ENCODE measurements at regions not wholly inside any gene's neighbourhood (a gene's known extent, or its start where the extent isn't known, plus 50 kb on each side); places are given as distances from the start of the nearest gene placed in this dataset.

DNA sequence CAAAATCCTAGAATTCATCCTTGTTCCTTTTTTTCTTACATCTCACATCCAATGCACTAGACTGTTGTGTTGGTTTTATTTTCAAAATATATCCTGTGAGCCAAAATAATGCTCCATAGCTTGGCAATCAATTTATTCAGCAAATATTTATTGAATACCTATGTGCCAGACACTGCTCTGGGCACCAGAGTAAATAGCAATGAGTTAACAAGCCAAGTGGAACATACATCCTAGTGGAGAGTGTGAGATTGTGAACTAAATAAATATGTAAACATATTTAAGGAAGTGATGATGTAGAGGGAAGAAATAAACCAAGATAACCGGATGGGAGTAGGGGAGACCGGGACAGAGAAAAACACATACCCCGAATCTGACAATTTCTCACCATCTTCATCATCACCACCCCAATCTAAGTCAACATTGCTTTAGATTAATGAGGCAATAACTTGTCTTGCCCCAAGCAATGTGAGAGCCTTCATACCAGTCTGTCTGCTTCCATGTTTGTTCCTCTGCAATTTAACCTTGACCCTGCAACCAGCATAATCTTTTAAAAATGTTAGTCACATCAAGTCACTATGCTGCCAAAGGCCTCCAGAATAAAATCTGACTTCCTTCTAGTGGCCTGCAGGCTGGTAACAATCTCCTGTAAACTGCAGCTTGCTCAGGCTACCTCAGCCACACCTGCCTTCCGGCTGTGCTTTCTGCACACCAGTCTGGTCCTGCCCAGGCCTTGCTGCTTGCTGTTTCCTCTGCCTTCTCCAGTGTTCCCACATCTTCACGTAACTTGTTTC lies 199.2 kb downstream of the DLEU7 start:
- Histone ChIP-seq H3K9me3 (ENCODE audit: low read depth, low read length, poor library complexity, severe bottlenecking) (no peaks in the 10 kb centered on the region), H3K4me1 (ENCODE audit: insufficient read depth, low read length, poor library complexity, severe bottlenecking) (no peaks in the 10 kb centered on the region), H3K27ac (ENCODE audit: low read depth, low read length, poor library complexity, severe bottlenecking) (no peak overlapping the region), H3K4me3 (ENCODE audit: low read depth, low read length, poor library complexity, severe bottlenecking) (no peak overlapping the region), H3K36me3 (ENCODE audit: insufficient read depth, low read length, poor library complexity, severe bottlenecking) (no peaks in the 10 kb centered on the region), H3K27me3 (replicated peaks; ENCODE audit: insufficient read depth, low read depth, low read length, poor library complexity) (no peaks in the 10 kb centered on the region)
- ChIA-PET POLR2A (ENCODE audit: low non-redundant PET) (no interaction called here), CTCF (no interaction called here)
- TF ChIP-seq CTCF (conservative IDR thresholded peaks at IDR 0.05; ENCODE audit: low read depth, low read length) (no peak), EZH2 (IDR thresholded peaks at IDR 0.05; ENCODE audit: borderline replicate concordance, low read depth, low read length, poor library complexity, severe bottlenecking) (no peak)
- DNase-seq (ENCODE audit: low spot score) = no peak
- intact Hi-C loops (cut with micrococcal nuclease; ENCODE audit: unreplicated experiment) = no loop called here
- BruUV-seq (replicated peaks) = no TSS peak

- ChIA-PET CTCF (no interaction called here), POLR2A (ENCODE audit: low non-redundant PET) (no interaction called here)
- no peak overlapping the region for H3K27ac ChIP-seq (ENCODE audit: low read depth, low read length, poor library complexity, severe bottlenecking)
- no peak for TF ChIP-seq CTCF (conservative IDR thresholded peaks at IDR 0.05; ENCODE audit: low read depth, low read length)
- TF ChIP-seq EZH2 (IDR thresholded peaks at IDR 0.05; ENCODE audit: borderline replicate concordance, low read depth, low read length, poor library complexity, severe bottlenecking) = no peak
- no peaks in the 10 kb centered on the region for H3K4me1 ChIP-seq (ENCODE audit: insufficient read depth, low read length, poor library complexity, severe bottlenecking)
- no peaks in the 10 kb centered on the region for H3K9me3 ChIP-seq (ENCODE audit: low read depth, low read length, poor library complexity, severe bottlenecking)
- no peak for DNase-seq (ENCODE audit: low spot score)
- H3K4me3 ChIP-seq (ENCODE audit: low read depth, low read length, poor library complexity, severe bottlenecking) = no peak overlapping the region
- BruUV-seq (replicated peaks) = no TSS peak
- H3K27me3 ChIP-seq (replicated peaks; ENCODE audit: insufficient read depth, low read depth, low read length, poor library complexity) = no peaks in the 10 kb centered on the region
- intact Hi-C loops (cut with micrococcal nuclease; ENCODE audit: unreplicated experiment) = no loop called here
- no peaks in the 10 kb centered on the region for H3K36me3 ChIP-seq (ENCODE audit: insufficient read depth, low read length, poor library complexity, severe bottlenecking)
Measured at GRCh38 chr13:50645092-50645491, 198.4 kb downstream of the DLEU7 start.

DNA sequence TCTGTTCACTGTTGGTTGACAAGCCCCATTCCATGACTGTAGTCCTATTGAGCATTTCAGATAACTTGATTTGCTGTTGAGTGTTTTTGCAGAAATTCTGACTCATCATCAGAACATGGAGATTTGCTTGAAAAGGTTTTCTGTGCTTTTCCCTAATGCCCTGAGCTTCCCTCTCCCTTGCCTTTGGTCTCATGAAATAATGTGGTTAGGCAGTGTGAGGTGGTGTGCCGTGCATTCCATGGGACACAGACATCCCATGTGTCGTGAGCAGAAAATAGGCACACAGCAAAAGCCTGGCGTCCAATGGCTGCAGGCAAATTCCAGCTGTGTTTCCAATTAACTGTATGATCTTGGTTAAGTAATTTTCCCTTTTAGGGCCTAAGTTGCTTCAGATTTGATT lies 197.4 kb downstream of the DLEU7 start:
- Histone ChIP-seq H3K27ac (ENCODE audit: low read depth, low read length, poor library complexity, severe bottlenecking) (no peak overlapping the region), H3K4me3 (ENCODE audit: low read depth, low read length, poor library complexity, severe bottlenecking) (no peak overlapping the region), H3K36me3 (ENCODE audit: insufficient read depth, low read length, poor library complexity, severe bottlenecking) (no peaks in the 10 kb centered on the region), H3K27me3 (replicated peaks; ENCODE audit: insufficient read depth, low read depth, low read length, poor library complexity) (no peaks in the 10 kb centered on the region), H3K9me3 (ENCODE audit: low read depth, low read length, poor library complexity, severe bottlenecking) (no peaks in the 10 kb centered on the region), H3K4me1 (ENCODE audit: insufficient read depth, low read length, poor library complexity, severe bottlenecking) (no peaks in the 10 kb centered on the region)
- ChIA-PET POLR2A (ENCODE audit: low non-redundant PET) (no interaction called here), CTCF (no interaction called here)
- no peak for TF ChIP-seq EZH2 (IDR thresholded peaks at IDR 0.05; ENCODE audit: borderline replicate concordance, low read depth, low read length, poor library complexity, severe bottlenecking)
- no peak for TF ChIP-seq CTCF (conservative IDR thresholded peaks at IDR 0.05; ENCODE audit: low read depth, low read length)
- BruUV-seq (replicated peaks) = no TSS peak
- intact Hi-C loops (cut with micrococcal nuclease; ENCODE audit: unreplicated experiment) = no loop called here
- no peak for DNase-seq (ENCODE audit: low spot score)
